K562 (cell line): ENCODE measurements at regions not wholly inside any gene's neighbourhood (a gene's known extent, or its start where the extent isn't known, plus 50 kb on each side); places are given as distances from the start of the nearest gene placed in this dataset.

Experiments used
- ATAC-seq: fragments of 200-7000 bp; cut with Tn5 transposase; 3 replicates; pipeline ENCODE4 v1.9.1; 2020; ENCODE audit warnings: moderate library complexity
- BruUV-seq: library from RNA; stranded (reverse); fragments of 400-500 nt; replicated peaks from 2 replicates; lab custom pipeline; 2021; lab: Mats Ljungman, UMichigan
- CTCF ChIA-PET: fragments of 300-600 bp; formaldehyde crosslinking; extraction: SDS; loops from one replicate; lab custom pipeline; 2021; ENCODE audit warnings: low intra/inter-chr PET ratio; lab: Yijun Ruan, JAX
- POLR2A ChIA-PET: fragments of 300-600, 350-650 bp; sonication (Branson Sonifier 250); formaldehyde crosslinking; extraction: SDS; loops from one replicate; lab custom pipeline; 2021; ENCODE audit warnings: antibody characterized with exemption, inconsistent platforms; lab: Yijun Ruan, JAX
- DNase-seq, 4 experiments: peaks; one replicate each; pipeline versions ENCODE4 v3.0.0 to v3.0.0-alpha.2; 2011 to 2018; ENCODE audit warnings: low spot score in 3 of 4, mixed read lengths in 3 of 4; ENCODE audit errors: extremely low read depth in 1 of 4
- FAIRE-seq: peaks from 2 replicates; lab custom pipeline; 2011; peaks lifted over from hg19 to GRCh38; lab: Jason Lieb, UNC
- H2AFZ ChIP-seq: 2 replicates; pipeline ENCODE4 v1.6.0; 2011; ENCODE audit warnings: low read depth, low read length, control low read depth, inconsistent platforms
- H3K27ac ChIP-seq: fragments of 200-600 bp; 3 replicates; pipeline ENCODE4 v1.8.0; 2011; ENCODE audit warnings: low read depth, mild to moderate bottlenecking, control low read depth, inconsistent platforms, low read length, moderate library complexity, mixed read lengths; ENCODE audit errors: extremely low read depth
- H3K27me3 ChIP-seq, 2 experiments: fragments of 300-600 bp in 1 of 2; 2 replicates in 1 of 2; 3 replicates in 1 of 2; pipeline versions ENCODE4 v1.6.0 to v1.8.0; 2011; ENCODE audit warnings: inconsistent platforms in 2 of 2, low read length in 2 of 2, mild to moderate bottlenecking in 1 of 2, mixed read lengths in 1 of 2, moderate library complexity in 1 of 2; ENCODE audit not compliant: control insufficient read depth in 2 of 2, insufficient read depth in 2 of 2
- H3K36me3 ChIP-seq: fragments of 300-600 bp; 3 replicates; pipeline ENCODE4 v1.8.0; 2011; ENCODE audit warnings: mild to moderate bottlenecking, low read length, inconsistent platforms; ENCODE audit not compliant: control insufficient read depth, insufficient read depth
- H3K4me1 ChIP-seq, 2 experiments: fragments of 200-600 bp in 1 of 2; replicated peaks in 1 of 2; 2 replicates in 1 of 2; 3 replicates in 1 of 2; pipeline versions ENCODE4 v1.5.1 to v1.8.0; 2011; ENCODE audit warnings: inconsistent platforms in 2 of 2, low read length in 2 of 2, mild to moderate bottlenecking in 1 of 2, mixed read lengths in 1 of 2, moderate library complexity in 1 of 2; ENCODE audit not compliant: control insufficient read depth in 2 of 2, insufficient read depth in 2 of 2
- H3K4me2 ChIP-seq: 2 replicates; pipeline ENCODE4 v1.6.1; 2011; ENCODE audit warnings: low read length, control low read depth, inconsistent platforms, mixed read lengths; ENCODE audit not compliant: insufficient read depth
- H3K4me3 ChIP-seq: fragments of 200-600 bp; sonication (generic), shearing (Covaris generic); 2 replicates; pipeline ENCODE4 v1.5.1; 2016; ENCODE audit warnings: control low read depth, inconsistent platforms
- H3K79me2 ChIP-seq: fragments of 200-600 bp; 3 replicates; pipeline ENCODE4 v1.8.0; 2011; ENCODE audit warnings: low read length, inconsistent platforms; ENCODE audit not compliant: control insufficient read depth, insufficient read depth
- H3K9ac ChIP-seq, 2 experiments: 2 replicates each; pipeline versions ENCODE4 v1.6.0 to v1.6.1; 2011; ENCODE audit warnings: low read depth in 2 of 2, low read length in 2 of 2, control low read depth in 1 of 2, inconsistent platforms in 1 of 2, mild to moderate bottlenecking in 1 of 2, mixed read lengths in 1 of 2; ENCODE audit not compliant: insufficient read depth in 1 of 2
- H3K9me1 ChIP-seq: one replicate; pipeline ENCODE4 v1.6.0; 2011; ENCODE audit warnings: inconsistent platforms, mild to moderate bottlenecking, low read length, moderate library complexity; ENCODE audit not compliant: control insufficient read depth, insufficient read depth
- H3K9me3 ChIP-seq: replicated peaks from 2 replicates; pipeline ENCODE4 v1.5.1; 2011; ENCODE audit warnings: low read depth, low read length, inconsistent platforms; ENCODE audit not compliant: control insufficient read depth, insufficient read depth
- H4K20me1 ChIP-seq: replicated peaks from 2 replicates; pipeline ENCODE4 v1.6.1; 2011; ENCODE audit warnings: low read length, inconsistent platforms, mixed read lengths; ENCODE audit not compliant: control insufficient read depth, insufficient read depth
- BHLHE40 ChIP-seq: IDR thresholded peaks from 2 replicates; pipeline ENCODE4 v1.6.1; 2011; ENCODE audit warnings: low read length, improper control_type of control experiment
- CEBPB ChIP-seq: fragments of 450-650 bp; IDR thresholded peaks from 2 replicates; pipeline ENCODE4 v1.6.1; 2016; ENCODE audit warnings: missing genetic modification characterization, missing compliant biosample characterization
- CTBP1 ChIP-seq: fragments of 450-650 bp; IDR thresholded peaks from 2 replicates; pipeline ENCODE4 v1.6.1; 2016; ENCODE audit warnings: borderline replicate concordance
- FOXA1 ChIP-seq: fragments of 450-650 bp; IDR thresholded peaks from 2 replicates; pipeline ENCODE4 v1.6.1; 2016; ENCODE audit warnings: mild to moderate bottlenecking, borderline replicate concordance
- FOXA3 ChIP-seq, 2 experiments: fragments of 450-650 bp in 1 of 2; sonication (generic) in 1 of 2; formaldehyde crosslinking; IDR thresholded peaks in 1 of 2; conservative IDR thresholded peaks in 1 of 2; 2 replicates each; pipeline versions ENCODE4 v1.4.0 to v1.8.0; 2020 to 2022; ENCODE audit warnings: mild to moderate bottlenecking in 2 of 2, missing genetic modification reagents in 1 of 2
- KLF16 ChIP-seq: IDR thresholded peaks from 2 replicates; pipeline ENCODE4 v1.6.1; 2016; ENCODE audit warnings: antibody characterized with exemption
- RCOR1 ChIP-seq, 2 experiments: IDR thresholded peaks; 2 replicates each; pipeline ENCODE4 v1.6.1; 2012; ENCODE audit warnings: low read depth in 2 of 2, low read length in 2 of 2, borderline replicate concordance in 1 of 2, improper control_type of control experiment in 1 of 2
- SP2 ChIP-seq: IDR thresholded peaks from 2 replicates; pipeline ENCODE4 v1.6.1; 2011; ENCODE audit warnings: mild to moderate bottlenecking, low read depth, low read length, moderate library complexity; ENCODE audit not compliant: poor library complexity, severe bottlenecking; ENCODE audit errors: extremely low read depth
- ZKSCAN1 ChIP-seq: fragments of 150-350 bp; IDR thresholded peaks from 2 replicates; pipeline ENCODE4 v1.6.1; 2016; ENCODE audit warnings: low read depth, low read length
- ZNF140 ChIP-seq: fragments of 250-450 bp; sonication (Bioruptor Pico); IDR thresholded peaks from 2 replicates; pipeline ENCODE4 v1.8.0; 2021; ENCODE audit warnings: moderate library complexity, mild to moderate bottlenecking, inconsistent platforms
- WGBS: fragments of 100-300 bp; shearing (Covaris generic); methylation state at CpG from one replicate; pipeline ENCODE4 v1.1.6; 2016; ENCODE audit warnings: low coverage, mixed read lengths; ENCODE audit not compliant: insufficient coverage; ENCODE audit errors: missing lambda C conversion rate; 5-methylcytosine and 5-hydroxymethylcytosine counted together
- in situ Hi-C: fragments of 300-500 bp; cut with MboI; formaldehyde crosslinking; loops from 4 replicates; pipeline ENCODE4 v1.15.0; 2018; ENCODE audit warnings: inconsistent platforms, mixed read lengths
- intact Hi-C: fragments of 100-400 bp; cut with micrococcal nuclease; formaldehyde crosslinking; loops from 2 replicates; pipeline ENCODE4 v1.14.2; 2022
- TF ChIP-seq, protein P1 (sequence below): fragments of 250-450 bp; sonication (Bioruptor Pico); IDR thresholded peaks from 2 replicates; pipeline ENCODE4 v1.5.0; 2021
- TF ChIP-seq, protein P2 (sequence below): fragments of 250-450 bp; sonication (Bioruptor Pico); IDR thresholded peaks from 2 replicates; pipeline ENCODE4 v1.8.0; 2021; ENCODE audit warnings: mild to moderate bottlenecking, moderate library complexity
- TF ChIP-seq, protein P3 (sequence below), 3 experiments: fragments of 200-800 bp in 1 of 3; fragments of 250-450 bp in 1 of 3; fragments of 450-650 bp in 1 of 3; sonication (Bioruptor Pico) in 1 of 3; sonication (Bioruptor generic) in 1 of 3; formaldehyde crosslinking in 1 of 3; IDR thresholded peaks; 2 replicates each; pipeline versions ENCODE4 v1.6.1 to v1.8.0; 2016 to 2022; ENCODE audit warnings: mild to moderate bottlenecking in 2 of 3, missing genetic modification characterization in 2 of 3, missing compliant biosample characterization in 1 of 3, moderate library complexity in 1 of 3

DNA sequence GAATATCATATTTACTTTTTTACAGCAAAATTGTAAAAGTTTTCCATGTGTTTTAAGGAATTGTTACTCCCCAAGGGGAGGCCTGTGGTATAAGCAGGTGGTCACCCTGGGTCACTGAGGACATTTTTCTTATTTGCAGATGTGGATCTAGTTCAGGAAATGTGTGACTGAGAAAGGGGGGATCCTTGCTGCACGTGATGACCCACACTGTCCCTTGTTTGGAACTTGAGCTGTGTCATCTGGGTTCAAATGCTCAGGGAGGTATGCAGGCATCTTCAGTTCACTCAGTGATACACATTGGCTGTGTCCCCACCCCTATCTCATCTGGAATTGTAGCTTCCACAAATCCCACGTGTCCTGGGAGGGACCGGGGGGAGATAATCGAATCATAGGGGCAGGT is 431.9 kb upstream of the CDH4 start (continued):
- TF ChIP-seq FOXA1: no peak
- TF ChIP-seq ZNF140 (CRISPR knock-in tag): no peak
- TF ChIP-seq CTBP1: no peak
- TF ChIP-seq, all 486 proteins: peak for 0

DNA sequence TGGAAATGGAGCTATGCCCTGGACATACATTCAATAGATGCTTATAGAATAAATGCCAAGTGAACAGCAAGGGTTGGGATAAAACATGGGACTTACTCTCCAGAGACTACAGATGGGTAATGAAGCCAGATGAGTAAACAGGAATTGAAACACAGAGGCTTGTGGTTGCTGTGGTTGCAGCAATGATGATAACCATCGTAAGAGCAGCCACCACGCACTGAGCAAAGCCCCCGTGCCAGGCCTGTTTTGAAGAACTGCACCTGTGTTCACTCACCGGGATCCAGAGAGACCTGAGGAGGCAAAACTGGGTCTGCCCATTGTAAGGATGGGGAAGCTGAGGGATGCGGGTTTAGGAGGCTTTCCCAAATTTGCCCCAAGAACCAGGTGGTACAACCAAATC is 431.1 kb upstream of the CDH4 start:
- H4K20me1 ChIP-seq: no peaks in the 10 kb centered on the region
- H3K27ac ChIP-seq: no peak overlapping the region
- no peak overlapping the region for H3K4me3 ChIP-seq
- ChIA-PET CTCF (no interaction called here), POLR2A (no interaction called here)
- intact Hi-C loops (no loop called here), in situ Hi-C loops (no loop called here)
- BruUV-seq: no TSS peak
- ATAC-seq (no peak), FAIRE-seq (no peak), DNase-seq (no peak)
- no peak overlapping the region for H3K9ac ChIP-seq
- no peaks in the 10 kb centered on the region for H3K79me2 ChIP-seq
- H3K27me3 ChIP-seq: no peaks in the 10 kb centered on the region
- no peaks in the 10 kb centered on the region for H3K4me1 ChIP-seq
- 0% methylated on average over 5 of the region's 5 CpGs for WGBS
- no peak for TF ChIP-seq CEBPB (tag)
- TF ChIP-seq, protein P1, sequence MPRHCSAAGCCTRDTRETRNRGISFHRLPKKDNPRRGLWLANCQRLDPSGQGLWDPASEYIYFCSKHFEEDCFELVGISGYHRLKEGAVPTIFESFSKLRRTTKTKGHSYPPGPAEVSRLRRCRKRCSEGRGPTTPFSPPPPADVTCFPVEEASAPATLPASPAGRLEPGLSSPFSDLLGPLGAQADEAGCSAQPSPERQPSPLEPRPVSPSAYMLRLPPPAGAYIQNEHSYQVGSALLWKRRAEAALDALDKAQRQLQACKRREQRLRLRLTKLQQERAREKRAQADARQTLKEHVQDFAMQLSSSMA (CRISPR knock-in tag): no peak
- no peak for TF ChIP-seq KLF16
- TF ChIP-seq, protein P2, sequence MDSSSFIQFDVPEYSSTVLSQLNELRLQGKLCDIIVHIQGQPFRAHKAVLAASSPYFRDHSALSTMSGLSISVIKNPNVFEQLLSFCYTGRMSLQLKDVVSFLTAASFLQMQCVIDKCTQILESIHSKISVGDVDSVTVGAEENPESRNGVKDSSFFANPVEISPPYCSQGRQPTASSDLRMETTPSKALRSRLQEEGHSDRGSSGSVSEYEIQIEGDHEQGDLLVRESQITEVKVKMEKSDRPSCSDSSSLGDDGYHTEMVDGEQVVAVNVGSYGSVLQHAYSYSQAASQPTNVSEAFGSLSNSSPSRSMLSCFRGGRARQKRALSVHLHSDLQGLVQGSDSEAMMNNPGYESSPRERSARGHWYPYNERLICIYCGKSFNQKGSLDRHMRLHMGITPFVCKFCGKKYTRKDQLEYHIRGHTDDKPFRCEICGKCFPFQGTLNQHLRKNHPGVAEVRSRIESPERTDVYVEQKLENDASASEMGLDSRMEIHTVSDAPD (CRISPR knock-in tag): no peak
- TF ChIP-seq, protein P3, sequence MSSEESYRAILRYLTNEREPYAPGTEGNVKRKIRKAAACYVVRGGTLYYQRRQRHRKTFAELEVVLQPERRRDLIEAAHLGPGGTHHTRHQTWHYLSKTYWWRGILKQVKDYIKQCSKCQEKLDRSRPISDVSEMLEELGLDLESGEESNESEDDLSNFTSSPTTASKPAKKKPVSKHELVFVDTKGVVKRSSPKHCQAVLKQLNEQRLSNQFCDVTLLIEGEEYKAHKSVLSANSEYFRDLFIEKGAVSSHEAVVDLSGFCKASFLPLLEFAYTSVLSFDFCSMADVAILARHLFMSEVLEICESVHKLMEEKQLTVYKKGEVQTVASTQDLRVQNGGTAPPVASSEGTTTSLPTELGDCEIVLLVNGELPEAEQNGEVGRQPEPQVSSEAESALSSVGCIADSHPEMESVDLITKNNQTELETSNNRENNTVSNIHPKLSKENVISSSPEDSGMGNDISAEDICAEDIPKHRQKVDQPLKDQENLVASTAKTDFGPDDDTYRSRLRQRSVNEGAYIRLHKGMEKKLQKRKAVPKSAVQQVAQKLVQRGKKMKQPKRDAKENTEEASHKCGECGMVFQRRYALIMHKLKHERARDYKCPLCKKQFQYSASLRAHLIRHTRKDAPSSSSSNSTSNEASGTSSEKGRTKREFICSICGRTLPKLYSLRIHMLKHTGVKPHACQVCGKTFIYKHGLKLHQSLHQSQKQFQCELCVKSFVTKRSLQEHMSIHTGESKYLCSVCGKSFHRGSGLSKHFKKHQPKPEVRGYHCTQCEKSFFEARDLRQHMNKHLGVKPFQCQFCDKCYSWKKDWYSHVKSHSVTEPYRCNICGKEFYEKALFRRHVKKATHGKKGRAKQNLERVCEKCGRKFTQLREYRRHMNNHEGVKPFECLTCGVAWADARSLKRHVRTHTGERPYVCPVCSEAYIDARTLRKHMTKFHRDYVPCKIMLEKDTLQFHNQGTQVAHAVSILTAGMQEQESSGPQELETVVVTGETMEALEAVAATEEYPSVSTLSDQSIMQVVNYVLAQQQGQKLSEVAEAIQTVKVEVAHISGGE (CRISPR knock-in tag; IDR thresholded peaks at IDR 0.05): no peak
- no peak for TF ChIP-seq RCOR1 (IDR thresholded peaks at IDR 0.05; ENCODE audit: borderline replicate concordance in 1 of 2, low read depth in 2 of 2, low read length in 2 of 2)
- no peak for TF ChIP-seq CTBP1
- TF ChIP-seq ZKSCAN1: no peak
- TF ChIP-seq FOXA3 (CRISPR knock-in tag; conservative IDR thresholded peaks at IDR 0.05 in 1 of 2, IDR thresholded peaks at IDR 0.05 in 1 of 2): no peak
- TF ChIP-seq BHLHE40: no peak
- no peak for TF ChIP-seq SP2
- no peaks in the 10 kb centered on the region for H3K36me3 ChIP-seq
- no peaks in the 10 kb centered on the region for H3K9me3 ChIP-seq
- no peak overlapping the region for H3K4me2 ChIP-seq
- H2AFZ ChIP-seq: no peak overlapping the region
- no peaks in the 10 kb centered on the region for H3K9me1 ChIP-seq
